SK-N-SH (cell line): ENCODE measurements at regions not wholly inside any gene's neighbourhood (a gene's known extent, or its start where the extent isn't known, plus 50 kb on each side); places are given as distances from the start of the nearest gene placed in this dataset.

Source experiments
- CTCF ChIA-PET: fragments of 300-600, 350-600 bp; formaldehyde crosslinking; extraction: SDS; loops from one replicate; lab custom pipeline; 2021; lab: Yijun Ruan, JAX
- POLR2A ChIA-PET: fragments of 350-600 bp; sonication (Branson Sonifier 250); formaldehyde crosslinking; extraction: SDS; loops from one replicate; lab custom pipeline; 2020; ENCODE audit warnings: antibody characterized with exemption, inconsistent platforms; lab: Yijun Ruan, JAX
- DNase-seq: peaks from one replicate; pipeline ENCODE4 v3.0.0; 2012
- H2AFZ ChIP-seq: fragments of 200-600 bp; sonication (generic); 2 replicates; pipeline ENCODE4 v1.8.1; 2016; ENCODE audit warnings: antibody characterized with exemption, mild to moderate bottlenecking, low read depth
- H3F3A ChIP-seq: fragments of 200-600 bp; sonication (generic); replicated peaks from 2 replicates; pipeline ENCODE3; 2016; ENCODE audit warnings: antibody characterized with exemption, mild to moderate bottlenecking; ENCODE audit not compliant: insufficient read depth
- H3K27ac ChIP-seq, 2 experiments: fragments of 200-500 bp in 1 of 2; fragments of 200-600 bp in 1 of 2; sonication (Bioruptor generic) in 1 of 2; sonication (generic), shearing (Covaris generic) in 1 of 2; 2 replicates each; pipeline versions ENCODE4 v1.5.1 to v1.6.1; 2014 to 2016; ENCODE audit warnings: low read depth in 2 of 2, inconsistent platforms in 1 of 2, low read length in 1 of 2, mild to moderate bottlenecking in 1 of 2, mixed read lengths in 1 of 2
- H3K27me3 ChIP-seq: fragments of 200-600 bp; sonication (generic), shearing (Covaris generic); 2 replicates; pipeline ENCODE4 v1.6.1; 2016; ENCODE audit warnings: mixed run types; ENCODE audit not compliant: insufficient read depth
- H3K36me3 ChIP-seq, 2 experiments: fragments of 200-500 bp in 1 of 2; fragments of 200-600 bp in 1 of 2; sonication (Bioruptor generic) in 1 of 2; sonication (generic) in 1 of 2; replicated peaks in 1 of 2; 2 replicates each; pipeline versions ENCODE3 to v1.5.1; 2014 to 2016; ENCODE audit warnings: low read length in 1 of 2, mild to moderate bottlenecking in 1 of 2; ENCODE audit not compliant: insufficient read depth in 2 of 2, control insufficient read depth in 1 of 2
- H3K4me1 ChIP-seq, 2 experiments: fragments of 200-500 bp in 1 of 2; fragments of 200-600 bp in 1 of 2; sonication (Bioruptor generic) in 1 of 2; sonication (generic), shearing (Covaris generic) in 1 of 2; 2 replicates each; pipeline versions ENCODE4 v1.5.1 to v1.6.1; 2014 to 2016; ENCODE audit warnings: low read depth in 1 of 2, low read length in 1 of 2, mixed run types in 1 of 2; ENCODE audit not compliant: insufficient read depth in 2 of 2, control insufficient read depth in 1 of 2
- H3K4me2 ChIP-seq: fragments of 200-600 bp; sonication (generic), shearing (Covaris generic); 2 replicates; pipeline ENCODE4 v1.6.1; 2017; ENCODE audit warnings: mixed run types
- H3K4me3 ChIP-seq, 2 experiments: fragments of 200-500 bp in 1 of 2; fragments of 200-600 bp in 1 of 2; sonication (Bioruptor generic) in 1 of 2; sonication (generic), shearing (Covaris generic) in 1 of 2; 2 replicates each; pipeline versions ENCODE4 v1.5.1 to v1.8.1; 2014 to 2016; ENCODE audit warnings: low read depth in 2 of 2, inconsistent platforms in 1 of 2, low read length in 1 of 2, mild to moderate bottlenecking in 1 of 2, mixed read lengths in 1 of 2, moderate library complexity in 1 of 2
- H3K79me2 ChIP-seq: fragments of 200-600 bp; sonication (generic); 2 replicates; pipeline ENCODE4 v1.8.1; 2017; ENCODE audit warnings: mild to moderate bottlenecking; ENCODE audit not compliant: insufficient read depth
- H3K9ac ChIP-seq: fragments of 200-600 bp; sonication (generic); 2 replicates; pipeline ENCODE4 v1.6.1; 2017; ENCODE audit warnings: mixed run types
- H3K9me2 ChIP-seq: fragments of 200-600 bp; sonication (generic); 2 replicates; pipeline ENCODE4 v1.6.1; 2017; ENCODE audit warnings: mixed run types
- H3K9me3 ChIP-seq: fragments of 200-600 bp; sonication (generic); 2 replicates; pipeline ENCODE4 v1.6.1; 2017; ENCODE audit warnings: mixed run types, mild to moderate bottlenecking, moderate library complexity
- H4K20me1 ChIP-seq: fragments of 200-600 bp; sonication (generic); 2 replicates; pipeline ENCODE4 v1.6.1; 2017; ENCODE audit warnings: mild to moderate bottlenecking, mixed run types; ENCODE audit not compliant: insufficient read depth
- ELF1 ChIP-seq: IDR thresholded peaks from 2 replicates; pipeline ENCODE4 v1.4.0; 2012
- FOXJ3 ChIP-seq: sonication (generic); formaldehyde crosslinking; IDR thresholded peaks from 2 replicates; pipeline ENCODE4 v1.5.1; 2020; ENCODE audit warnings: mild to moderate bottlenecking, missing genetic modification reagents
- FOXM1 ChIP-seq: IDR thresholded peaks from 2 replicates; pipeline ENCODE4 v1.4.0; 2012; ENCODE audit warnings: low read depth, mild to moderate bottlenecking
- NRF1 ChIP-seq: IDR thresholded peaks from 2 replicates; pipeline ENCODE4 v1.6.1; 2012; ENCODE audit warnings: low read depth, mild to moderate bottlenecking, low read length
- REST ChIP-seq: IDR thresholded peaks from 2 replicates; pipeline ENCODE4 v1.6.1; 2012; ENCODE audit warnings: mild to moderate bottlenecking, low read depth, low read length, moderate library complexity
- SMC3 ChIP-seq: IDR thresholded peaks from 2 replicates; pipeline ENCODE4 v1.6.1; 2012; ENCODE audit warnings: low read depth, low read length, improper control_type of control experiment
- TCF12 ChIP-seq: IDR thresholded peaks from 2 replicates; pipeline ENCODE4 v1.4.0; 2012
- YY1 ChIP-seq: IDR thresholded peaks from 2 replicates; pipeline ENCODE4 v1.4.0; 2012; ENCODE audit warnings: low read depth, mild to moderate bottlenecking
- WGBS: methylation state at CpG from one replicate; pipeline ENCODE4 v1.1.6; 2017; ENCODE audit warnings: low lambda C conversion rate; 5-methylcytosine and 5-hydroxymethylcytosine counted together
- TF ChIP-seq, protein P1 (sequence below): fragments of 200-600 bp; sonication (generic); IDR thresholded peaks from 2 replicates; pipeline ENCODE4 v1.6.1; 2017; ENCODE audit warnings: antibody characterized with exemption, mild to moderate bottlenecking, moderate library complexity

GRCh38 chr18:76115580-76115979 lies 379.5 kb downstream of the ZNF516 start:
- H4K20me1 ChIP-seq: no peaks in the 10 kb centered on the region
- H3K36me3 ChIP-seq: no peaks in the 10 kb centered on the region
- 57% methylated on average over 14 of the region's 14 CpGs for WGBS
- no peak overlapping the region for H3K4me3 ChIP-seq
- no peaks in the 10 kb centered on the region; the same call in 1 of the 2 replicates for H3K9me3 ChIP-seq
- H3K27ac ChIP-seq: no peak overlapping the region
- no peaks in the 10 kb centered on the region for H3K27me3 ChIP-seq
- POLR2A ChIA-PET: no interaction called here
- no peak for DNase-seq
- H3K4me1 ChIP-seq: no peaks in the 10 kb centered on the region
- H3K4me2 ChIP-seq: no peak overlapping the region
- H3K79me2 ChIP-seq: no peaks in the 10 kb centered on the region
- CTCF ChIA-PET: no interaction called here
- no peak for TF ChIP-seq YY1
- no peak for TF ChIP-seq ELF1
- no peak for TF ChIP-seq FOXM1
- no peak for TF ChIP-seq FOXJ3 (CRISPR knock-in tag)
- TF ChIP-seq NRF1: no peak
- TF ChIP-seq SMC3: no peak
- H3K9me2 ChIP-seq: no peaks in the 10 kb centered on the region
- H2AFZ ChIP-seq: no peak overlapping the region
- H3K9ac ChIP-seq: no peak overlapping the region
- no peaks in the 10 kb centered on the region for H3F3A ChIP-seq

DNA sequence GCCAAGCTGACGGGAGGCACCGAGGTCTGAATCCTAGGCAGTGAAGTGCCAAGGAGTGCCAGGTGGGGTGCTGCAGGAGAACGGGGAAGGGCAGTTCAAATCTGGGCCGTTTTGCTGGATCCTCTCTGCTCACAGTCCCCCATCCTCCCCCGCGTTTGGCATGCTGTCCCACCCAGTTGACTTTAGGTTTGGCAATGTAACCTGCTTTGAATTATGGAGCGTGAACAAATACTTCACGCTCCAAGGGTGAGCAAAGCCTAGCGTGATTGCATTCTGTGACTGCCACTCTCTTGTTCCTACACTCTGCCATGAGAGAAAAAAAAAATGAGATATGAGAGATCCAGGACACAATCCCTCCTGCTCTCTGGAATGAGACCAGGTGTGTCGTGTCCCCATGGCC lies 381.9 kb downstream of the ZNF516 start:
- CTCF ChIA-PET: no interaction called here
- no peaks in the 10 kb centered on the region for H3K27me3 ChIP-seq
- no peak overlapping the region for H3K4me3 ChIP-seq
- H3K4me1 ChIP-seq: no peaks in the 10 kb centered on the region
- POLR2A ChIA-PET: no interaction called here
- TF ChIP-seq, protein P1, sequence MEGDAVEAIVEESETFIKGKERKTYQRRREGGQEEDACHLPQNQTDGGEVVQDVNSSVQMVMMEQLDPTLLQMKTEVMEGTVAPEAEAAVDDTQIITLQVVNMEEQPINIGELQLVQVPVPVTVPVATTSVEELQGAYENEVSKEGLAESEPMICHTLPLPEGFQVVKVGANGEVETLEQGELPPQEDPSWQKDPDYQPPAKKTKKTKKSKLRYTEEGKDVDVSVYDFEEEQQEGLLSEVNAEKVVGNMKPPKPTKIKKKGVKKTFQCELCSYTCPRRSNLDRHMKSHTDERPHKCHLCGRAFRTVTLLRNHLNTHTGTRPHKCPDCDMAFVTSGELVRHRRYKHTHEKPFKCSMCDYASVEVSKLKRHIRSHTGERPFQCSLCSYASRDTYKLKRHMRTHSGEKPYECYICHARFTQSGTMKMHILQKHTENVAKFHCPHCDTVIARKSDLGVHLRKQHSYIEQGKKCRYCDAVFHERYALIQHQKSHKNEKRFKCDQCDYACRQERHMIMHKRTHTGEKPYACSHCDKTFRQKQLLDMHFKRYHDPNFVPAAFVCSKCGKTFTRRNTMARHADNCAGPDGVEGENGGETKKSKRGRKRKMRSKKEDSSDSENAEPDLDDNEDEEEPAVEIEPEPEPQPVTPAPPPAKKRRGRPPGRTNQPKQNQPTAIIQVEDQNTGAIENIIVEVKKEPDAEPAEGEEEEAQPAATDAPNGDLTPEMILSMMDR: no peak
- TF ChIP-seq SMC3: no peak
- no peak for TF ChIP-seq NRF1
- no peak for TF ChIP-seq TCF12
- no peak for TF ChIP-seq REST
- TF ChIP-seq, all 33 proteins: peak for 0
- Histone ChIP-seq H3K36me3 (no peaks in the 10 kb centered on the region), H3K27ac (no peak overlapping the region), H3K79me2 (no peaks in the 10 kb centered on the region), H3K9me3 (no peaks in the 10 kb centered on the region; the same call in 1 of the 2 replicates), H2AFZ (no peak overlapping the region), H3K9ac (no peak overlapping the region), H3K9me2 (no peaks in the 10 kb centered on the region), H3F3A (no peaks in the 10 kb centered on the region), H3K4me2 (no peak overlapping the region), H4K20me1 (no peaks in the 10 kb centered on the region)
- 17% methylated on average over 10 of the region's 10 CpGs for WGBS
- no peak for DNase-seq
